Fibroblast of gingiva (primary cell): ENCODE measurements at regions not wholly inside any gene's neighbourhood (a gene's known extent, or its start where the extent isn't known, plus 50 kb on each side); places are given as distances from the start of the nearest gene placed in this dataset.
A peak's percentile ranks its signal among the peaks of the same experiment; 100 is the strongest.
"Not testable (repeated sequence)": the region's sequence is repeated elsewhere in the genome, so short reads cannot be mapped to it uniquely, and the experiment has no call there.

ENCODE experiments used
- DNase-seq: peaks from one replicate; pipeline ENCODE4 v3.0.0-alpha.2; 2011; ENCODE audit warnings: low read depth

DNA sequence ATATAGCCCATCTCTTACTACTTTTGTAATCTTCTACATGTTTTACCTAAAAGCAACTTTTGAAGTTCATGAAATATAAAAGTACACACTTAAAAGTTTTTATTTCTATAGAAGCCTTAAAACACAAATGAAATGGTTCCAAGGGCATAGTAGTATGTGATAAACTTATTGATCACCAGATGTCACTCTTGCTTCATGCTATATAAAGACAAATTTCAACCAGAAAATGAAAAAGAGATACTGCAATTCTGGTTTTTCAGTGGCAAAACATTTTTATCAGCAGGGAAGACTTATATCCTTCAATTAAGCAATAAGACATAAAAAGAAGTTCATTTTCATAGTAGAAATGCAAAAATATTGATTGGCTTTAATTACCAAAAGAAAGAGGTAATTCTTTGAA is 69.4 kb upstream of the FBXL17 start:
- no peak for DNase-seq

GRCh38 chr5:108444130-108444529 is 62.2 kb upstream of the FBXL17 start:
- DNase-seq, result not testable (repeated sequence)

DNA sequence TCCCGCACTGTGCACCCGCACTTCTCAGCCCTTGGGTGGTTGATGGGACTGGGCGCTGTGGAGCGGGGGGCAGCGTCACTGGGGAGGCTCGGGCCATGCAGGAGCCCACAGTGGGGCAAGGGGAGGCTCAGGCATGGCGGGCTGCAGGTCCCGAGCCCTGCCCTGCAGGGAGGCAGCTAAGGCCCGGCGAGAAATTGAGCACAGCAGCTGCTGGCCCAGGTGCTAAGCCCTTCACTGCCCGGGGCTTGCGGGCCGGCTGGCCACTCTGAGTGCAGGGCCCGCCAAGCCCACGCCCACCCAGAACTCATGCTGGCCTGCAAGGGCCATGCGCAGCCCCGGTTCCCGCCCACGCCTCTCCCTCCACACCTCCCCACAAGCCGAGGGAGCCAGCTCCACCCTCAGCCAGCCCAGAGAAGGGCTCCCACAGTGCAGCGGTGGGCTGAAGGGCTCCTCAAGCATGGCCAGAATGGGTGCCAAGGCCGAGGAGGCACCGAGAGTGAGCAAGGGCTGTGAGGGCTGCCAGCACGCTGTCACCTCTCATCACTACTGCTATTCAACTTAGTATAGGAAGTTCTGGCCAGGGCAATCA is 60.3 kb upstream of the FBXL17 start:
- not testable (repeated sequence) for DNase-seq

- DNase-seq, result no peak
These were observed 55.5 kb upstream of the FBXL17 start for GRCh38 chr5:108437425-108437824.

DNA sequence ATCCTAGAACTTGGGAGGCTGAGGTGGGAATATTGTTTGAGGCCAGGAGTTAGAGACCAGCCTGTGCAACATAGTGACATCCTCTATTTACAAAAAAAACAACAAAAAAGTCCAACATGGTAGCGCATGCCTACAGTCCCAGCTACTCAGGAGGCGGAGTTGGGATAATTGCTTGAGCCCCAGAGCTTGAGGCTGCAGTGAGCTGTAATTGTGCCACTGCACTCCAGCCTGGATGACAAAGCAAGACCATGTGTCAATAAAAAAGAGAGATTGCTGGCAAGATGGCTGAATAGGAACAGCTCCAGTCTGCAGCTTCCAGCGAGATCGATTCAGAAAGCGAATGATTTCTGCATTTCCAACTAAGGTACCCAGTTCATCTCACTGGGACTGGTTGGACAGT is 54.8 kb upstream of the FBXL17 start:
- no peak for DNase-seq

- no peak for DNase-seq
These were observed 51.7 kb upstream of the FBXL17 start for GRCh38 chr5:108433600-108433999.

- peak; percentile 10 for DNase-seq
These were observed 50.1 kb upstream of the FBXL17 start for GRCh38 chr5:108432024-108432423.
